ENCODE measurements at regions not wholly inside any gene's neighbourhood (a gene's known extent, or its start where the extent isn't known, plus 50 kb on each side); places are given as distances from the start of the nearest gene placed in this dataset.

DNA sequence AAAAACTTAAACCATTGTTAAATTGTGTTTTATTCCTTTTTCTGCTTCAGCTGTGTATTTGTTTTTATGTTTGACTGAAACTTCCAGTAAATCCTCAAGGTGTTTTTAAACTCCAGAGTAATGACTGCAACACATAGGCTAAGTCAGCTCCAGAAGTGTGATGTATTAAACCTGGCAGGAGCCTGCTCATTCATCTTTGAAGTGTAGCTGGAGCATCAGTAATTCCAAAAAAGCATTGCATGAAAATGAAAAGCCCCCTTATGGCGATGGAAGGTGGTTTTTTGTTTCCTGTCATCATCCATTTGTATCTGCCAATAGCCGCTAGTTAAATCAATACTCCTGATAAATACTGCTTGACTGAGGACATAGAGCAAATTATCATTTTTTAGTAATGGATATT, 474.2 kb upstream of the ADAMTS16 start:
- Histone ChIP-seq H3K9me3 (ENCODE audit: control insufficient read depth, low read length) (no peaks in the 10 kb centered on the region), H3K4me2 (ENCODE audit: low read length) (no peak overlapping the region), H2AFZ (no peak overlapping the region), H3K36me3 (ENCODE audit: control insufficient read depth, insufficient read depth, low read length) (no peaks in the 10 kb centered on the region), H3K9ac (no peak overlapping the region), H3K27ac (no peak overlapping the region), H3K4me1 (no peaks in the 10 kb centered on the region), H3K79me2 (no peaks in the 10 kb centered on the region), H3K27me3 (ENCODE audit: control insufficient read depth, insufficient read depth, low read length) (no peaks in the 10 kb centered on the region), H3K4me3 (ENCODE audit: low read depth, low read length) (no peak overlapping the region)
- TF ChIP-seq, protein P1, sequence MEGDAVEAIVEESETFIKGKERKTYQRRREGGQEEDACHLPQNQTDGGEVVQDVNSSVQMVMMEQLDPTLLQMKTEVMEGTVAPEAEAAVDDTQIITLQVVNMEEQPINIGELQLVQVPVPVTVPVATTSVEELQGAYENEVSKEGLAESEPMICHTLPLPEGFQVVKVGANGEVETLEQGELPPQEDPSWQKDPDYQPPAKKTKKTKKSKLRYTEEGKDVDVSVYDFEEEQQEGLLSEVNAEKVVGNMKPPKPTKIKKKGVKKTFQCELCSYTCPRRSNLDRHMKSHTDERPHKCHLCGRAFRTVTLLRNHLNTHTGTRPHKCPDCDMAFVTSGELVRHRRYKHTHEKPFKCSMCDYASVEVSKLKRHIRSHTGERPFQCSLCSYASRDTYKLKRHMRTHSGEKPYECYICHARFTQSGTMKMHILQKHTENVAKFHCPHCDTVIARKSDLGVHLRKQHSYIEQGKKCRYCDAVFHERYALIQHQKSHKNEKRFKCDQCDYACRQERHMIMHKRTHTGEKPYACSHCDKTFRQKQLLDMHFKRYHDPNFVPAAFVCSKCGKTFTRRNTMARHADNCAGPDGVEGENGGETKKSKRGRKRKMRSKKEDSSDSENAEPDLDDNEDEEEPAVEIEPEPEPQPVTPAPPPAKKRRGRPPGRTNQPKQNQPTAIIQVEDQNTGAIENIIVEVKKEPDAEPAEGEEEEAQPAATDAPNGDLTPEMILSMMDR (IDR thresholded peaks at IDR 0.05): no peak

DNA sequence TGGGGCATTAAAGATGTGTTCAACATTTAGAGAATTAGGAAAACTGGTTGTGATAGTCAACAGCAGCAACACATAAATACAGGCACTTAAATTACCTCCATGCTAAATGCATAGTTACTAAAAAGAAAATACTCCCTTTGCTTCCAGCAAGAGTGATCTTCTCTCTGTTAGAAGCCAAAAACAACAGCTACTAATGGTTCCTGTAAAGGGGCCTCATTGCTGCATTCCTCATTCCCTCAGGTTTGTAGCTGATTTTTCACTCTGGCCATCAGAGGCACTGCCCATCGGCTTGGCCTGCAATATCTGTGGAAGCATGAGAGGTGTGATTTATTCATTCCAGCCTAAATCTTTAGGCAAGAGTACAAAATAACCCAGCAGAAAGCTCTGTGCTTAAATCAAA, 466.0 kb upstream of the ADAMTS16 start:
- no peaks in the 10 kb centered on the region for H3K27me3 ChIP-seq (ENCODE audit: control insufficient read depth, insufficient read depth, low read length)
- H3K27ac ChIP-seq: no peak overlapping the region
- H3K4me1 ChIP-seq: no peaks in the 10 kb centered on the region
- H3K9me3 ChIP-seq (ENCODE audit: control insufficient read depth, low read length): no peaks in the 10 kb centered on the region
- no peaks in the 10 kb centered on the region for H3K79me2 ChIP-seq
- H3K4me2 ChIP-seq (ENCODE audit: low read length): no peak overlapping the region
- H3K4me3 ChIP-seq (ENCODE audit: low read depth, low read length): no peak overlapping the region
- TF ChIP-seq, protein P1 (IDR thresholded peaks at IDR 0.05): no peak
- H2AFZ ChIP-seq: no peak overlapping the region
- no peaks in the 10 kb centered on the region for H3K36me3 ChIP-seq (ENCODE audit: control insufficient read depth, insufficient read depth, low read length)
- no peak overlapping the region for H3K9ac ChIP-seq

DNA sequence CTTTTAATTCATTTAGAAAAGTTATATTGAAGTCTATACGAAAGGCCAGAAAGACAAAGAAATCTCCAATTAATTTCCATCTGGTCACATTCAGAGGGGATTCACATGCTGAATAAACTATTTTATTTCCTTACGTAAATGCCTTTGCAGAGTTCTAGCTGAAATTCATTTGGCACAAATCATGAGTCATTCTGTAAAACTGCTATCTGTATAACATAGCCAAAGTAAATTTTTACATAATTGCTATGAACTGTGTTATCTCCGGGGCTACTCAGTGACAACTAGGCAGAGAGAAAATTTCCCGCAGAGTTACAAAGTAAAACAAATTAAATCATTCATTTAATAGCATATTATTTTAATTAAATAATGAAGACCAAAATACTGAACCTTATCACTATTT, 463.2 kb upstream of the ADAMTS16 start:
- Histone ChIP-seq H3K79me2 (no peaks in the 10 kb centered on the region), H2AFZ (no peak overlapping the region), H3K4me2 (ENCODE audit: low read length) (no peak overlapping the region), H3K9ac (no peak overlapping the region), H3K4me3 (ENCODE audit: low read depth, low read length) (no peak overlapping the region), H3K27me3 (ENCODE audit: control insufficient read depth, insufficient read depth, low read length) (no peaks in the 10 kb centered on the region), H3K4me1 (no peaks in the 10 kb centered on the region), H3K9me3 (ENCODE audit: control insufficient read depth, low read length) (no peaks in the 10 kb centered on the region), H3K27ac (no peak overlapping the region), H3K36me3 (ENCODE audit: control insufficient read depth, insufficient read depth, low read length) (no peaks in the 10 kb centered on the region)
- TF ChIP-seq, protein P1 (IDR thresholded peaks at IDR 0.05): no peak

DNA sequence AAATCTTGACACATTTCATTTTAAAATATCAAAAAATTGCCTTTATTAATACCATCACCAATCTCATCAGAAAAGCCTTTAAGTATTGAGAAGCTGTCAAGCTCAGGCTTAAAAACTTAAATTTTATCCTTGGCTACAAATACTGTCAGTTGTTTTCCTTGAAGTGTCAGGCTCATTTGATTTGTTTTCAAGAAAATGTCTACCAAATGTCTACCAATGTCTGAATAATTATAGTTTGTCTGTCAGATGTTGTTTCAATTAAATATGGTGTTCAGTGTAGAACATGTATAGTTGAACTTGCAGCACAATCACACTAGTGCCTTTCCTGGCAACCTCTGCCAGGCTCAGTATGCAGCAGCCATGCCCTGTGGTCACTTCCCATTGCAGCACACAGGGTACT, 455.2 kb upstream of the ADAMTS16 start:
- H3K79me2 ChIP-seq: no peaks in the 10 kb centered on the region
- no peak overlapping the region for H3K4me2 ChIP-seq (ENCODE audit: low read length)
- H3K4me1 ChIP-seq: no peaks in the 10 kb centered on the region
- H3K9ac ChIP-seq: no peak overlapping the region
- H3K9me3 ChIP-seq (ENCODE audit: control insufficient read depth, low read length): no peaks in the 10 kb centered on the region
- no peak overlapping the region for H3K4me3 ChIP-seq (ENCODE audit: low read depth, low read length)
- H3K27ac ChIP-seq: no peak overlapping the region
- no peak overlapping the region for H2AFZ ChIP-seq
- no peaks in the 10 kb centered on the region for H3K27me3 ChIP-seq (ENCODE audit: control insufficient read depth, insufficient read depth, low read length)
- H3K36me3 ChIP-seq (ENCODE audit: control insufficient read depth, insufficient read depth, low read length): no peaks in the 10 kb centered on the region
- TF ChIP-seq, protein P1 (IDR thresholded peaks at IDR 0.05): no peak

DNA sequence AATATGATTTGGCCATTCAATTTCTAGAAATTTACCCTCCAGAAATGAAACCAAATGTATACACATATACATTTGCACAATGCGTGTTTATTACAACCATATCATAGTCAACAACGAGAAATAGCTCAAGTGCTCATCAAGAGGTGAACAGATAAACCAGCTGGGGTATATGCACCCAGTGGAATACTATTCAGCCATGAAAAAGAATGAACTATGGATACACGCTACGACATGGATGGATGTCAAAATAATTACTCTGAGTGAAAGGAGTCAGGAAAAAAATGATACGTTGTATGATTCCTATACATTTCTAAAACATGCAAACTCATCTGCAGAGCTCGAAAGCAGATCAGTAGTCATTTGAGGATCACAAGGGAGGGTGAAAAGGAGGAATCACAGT, 441.5 kb upstream of the ADAMTS16 start:
- TF ChIP-seq, protein P1 (IDR thresholded peaks at IDR 0.05): no peak
- no peaks in the 10 kb centered on the region for H3K27me3 ChIP-seq (ENCODE audit: control insufficient read depth, insufficient read depth, low read length)
- H3K27ac ChIP-seq: no peak overlapping the region

More for the DNA sequence above, 441.5 kb upstream of the ADAMTS16 start:
- Histone ChIP-seq H2AFZ (no peak overlapping the region), H3K9ac (no peak overlapping the region), H3K4me2 (ENCODE audit: low read length) (no peak overlapping the region), H3K79me2 (no peaks in the 10 kb centered on the region), H3K4me3 (ENCODE audit: low read depth, low read length) (no peak overlapping the region), H3K9me3 (ENCODE audit: control insufficient read depth, low read length) (no peaks in the 10 kb centered on the region), H3K36me3 (ENCODE audit: control insufficient read depth, insufficient read depth, low read length) (no peaks in the 10 kb centered on the region), H3K4me1 (no peaks in the 10 kb centered on the region)
